Tibial artery (tissue), 4 donors: ENCODE measurements at regions not wholly inside any gene's neighbourhood (a gene's known extent, or its start where the extent isn't known, plus 50 kb on each side); places are given as distances from the start of the nearest gene placed in this dataset.

Experiments used
- DNase-seq, 2 donors: peaks; one replicate each; pipeline ENCODE4 v3.0.0-alpha.2; 2019
- H3K27ac ChIP-seq, 2 donors: fragments of 200-600 bp; sonication (generic) in 1 of 2; 1 replicate in 1 of 2; 2 replicates in 1 of 2; pipeline ENCODE4 v1.5.1; 2018 to 2019; ENCODE audit warnings: mild to moderate bottlenecking in 1 of 2
- H3K27me3 ChIP-seq, 2 donors: fragments of 200-600 bp; sonication (generic) in 1 of 2; one replicate each; pipeline versions ENCODE4 v1.5.1 to v1.6.0; 2016 to 2019
- H3K36me3 ChIP-seq, 3 donors: fragments of 200-600 bp; sonication (generic) in 2 of 3; one replicate each; pipeline ENCODE4 v1.5.1; 2016 to 2019; ENCODE audit warnings: mild to moderate bottlenecking in 2 of 3
- H3K4me1 ChIP-seq, 4 donors: fragments of 200-600 bp; sonication (generic) in 2 of 4; 1 replicate in 3 of 4; 2 replicates in 1 of 4; pipeline ENCODE4 v1.5.1; 2016 to 2019
- H3K4me3 ChIP-seq, 2 donors: fragments of 200-600 bp; sonication (generic) in 1 of 2; 1 replicate in 1 of 2; 2 replicates in 1 of 2; pipeline ENCODE4 v1.5.1; 2018 to 2019; ENCODE audit warnings: mild to moderate bottlenecking in 2 of 2
- H3K9me3 ChIP-seq, 3 donors: fragments of 200-600 bp; sonication (generic) in 1 of 3; one replicate each; pipeline ENCODE4 v1.5.1; 2016 to 2019
- intact Hi-C: fragments of 100-400 bp; cut with DNase I; formaldehyde crosslinking; loops from one replicate; pipeline ENCODE4 v1.15.0; 2023; ENCODE audit warnings: low total_unique reads
- TF ChIP-seq, protein P1 (sequence below), 2 experiments: fragments of 200-600 bp in 1 of 2; fragments of 450-650 bp in 1 of 2; IDR thresholded peaks; one replicate each; pipeline ENCODE4 v1.5.1; 2017 to 2019; ENCODE audit warnings: antibody characterized with exemption in 2 of 2, mild to moderate bottlenecking in 1 of 2, moderate library complexity in 1 of 2

DNA sequence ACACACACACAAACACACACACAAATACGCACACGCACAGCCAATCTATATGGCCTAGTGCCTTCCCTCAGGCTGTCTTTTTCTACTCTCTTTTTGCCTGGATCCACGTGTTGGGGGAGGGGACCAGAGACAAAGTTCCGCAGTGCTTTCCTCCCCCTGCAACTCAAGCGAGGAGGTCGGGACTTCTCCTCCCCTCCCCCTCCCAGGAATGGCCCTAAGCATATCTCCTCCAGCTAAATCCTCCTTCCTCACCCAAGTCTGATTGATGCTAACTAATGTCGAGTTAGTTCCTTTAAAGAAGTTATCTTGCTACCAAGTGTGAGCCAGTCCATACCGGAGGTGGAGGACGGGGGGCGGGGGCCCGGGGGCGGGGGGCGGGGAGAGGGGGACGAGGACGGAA lies 141.2 kb upstream of the ZIC3 start:
- Histone ChIP-seq H3K9me3 (no peaks in the 10 kb centered on the region), H3K36me3 (no peaks in the 10 kb centered on the region), H3K4me1 (peaks cover 0 to 28% (median 15%) of the 10 kb centered on the region in 4 donors), H3K27me3 (peaks cover 0 to 46% of the 10 kb centered on the region in 2 donors), H3K27ac (no peak overlapping the region), H3K4me3 (no peak overlapping the region)
- intact Hi-C loops: no loop called here
- DNase-seq: no peak
- TF ChIP-seq, protein P1, sequence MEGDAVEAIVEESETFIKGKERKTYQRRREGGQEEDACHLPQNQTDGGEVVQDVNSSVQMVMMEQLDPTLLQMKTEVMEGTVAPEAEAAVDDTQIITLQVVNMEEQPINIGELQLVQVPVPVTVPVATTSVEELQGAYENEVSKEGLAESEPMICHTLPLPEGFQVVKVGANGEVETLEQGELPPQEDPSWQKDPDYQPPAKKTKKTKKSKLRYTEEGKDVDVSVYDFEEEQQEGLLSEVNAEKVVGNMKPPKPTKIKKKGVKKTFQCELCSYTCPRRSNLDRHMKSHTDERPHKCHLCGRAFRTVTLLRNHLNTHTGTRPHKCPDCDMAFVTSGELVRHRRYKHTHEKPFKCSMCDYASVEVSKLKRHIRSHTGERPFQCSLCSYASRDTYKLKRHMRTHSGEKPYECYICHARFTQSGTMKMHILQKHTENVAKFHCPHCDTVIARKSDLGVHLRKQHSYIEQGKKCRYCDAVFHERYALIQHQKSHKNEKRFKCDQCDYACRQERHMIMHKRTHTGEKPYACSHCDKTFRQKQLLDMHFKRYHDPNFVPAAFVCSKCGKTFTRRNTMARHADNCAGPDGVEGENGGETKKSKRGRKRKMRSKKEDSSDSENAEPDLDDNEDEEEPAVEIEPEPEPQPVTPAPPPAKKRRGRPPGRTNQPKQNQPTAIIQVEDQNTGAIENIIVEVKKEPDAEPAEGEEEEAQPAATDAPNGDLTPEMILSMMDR (IDR thresholded peaks at IDR 0.05): no peak

DNA sequence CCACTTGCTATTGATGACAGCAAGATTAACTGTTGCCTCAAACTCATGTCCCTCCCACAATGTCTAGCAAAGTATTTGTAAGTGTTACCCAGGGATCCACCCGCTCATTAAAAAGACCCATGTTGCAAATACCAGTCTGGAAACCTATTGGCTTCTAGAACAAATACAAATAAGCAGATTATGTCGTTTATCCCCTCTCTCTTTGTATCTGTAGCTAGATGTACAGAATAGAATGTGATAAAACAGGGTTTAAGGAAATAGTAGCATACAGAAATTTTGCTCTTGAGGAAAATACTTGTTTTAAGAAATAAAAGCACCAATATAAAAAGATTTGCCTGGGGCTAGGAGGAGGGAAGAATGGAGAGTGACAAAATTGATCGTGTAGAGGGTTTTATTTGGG lies 142.7 kb upstream of the ZIC3 start:
- peaks cover 0 to 34% of the 10 kb centered on the region in 2 donors for H3K27me3 ChIP-seq
- intact Hi-C loops: no loop called here
- TF ChIP-seq, protein P1 (IDR thresholded peaks at IDR 0.05): no peak
- H3K4me1 ChIP-seq: peaks cover 0 to 16% (median 10%) of the 10 kb centered on the region in 4 donors
- no peak overlapping the region for H3K27ac ChIP-seq
- no peaks in the 10 kb centered on the region for H3K36me3 ChIP-seq
- H3K4me3 ChIP-seq: no peak overlapping the region
- no peaks in the 10 kb centered on the region for H3K9me3 ChIP-seq
- DNase-seq: no peak

DNA sequence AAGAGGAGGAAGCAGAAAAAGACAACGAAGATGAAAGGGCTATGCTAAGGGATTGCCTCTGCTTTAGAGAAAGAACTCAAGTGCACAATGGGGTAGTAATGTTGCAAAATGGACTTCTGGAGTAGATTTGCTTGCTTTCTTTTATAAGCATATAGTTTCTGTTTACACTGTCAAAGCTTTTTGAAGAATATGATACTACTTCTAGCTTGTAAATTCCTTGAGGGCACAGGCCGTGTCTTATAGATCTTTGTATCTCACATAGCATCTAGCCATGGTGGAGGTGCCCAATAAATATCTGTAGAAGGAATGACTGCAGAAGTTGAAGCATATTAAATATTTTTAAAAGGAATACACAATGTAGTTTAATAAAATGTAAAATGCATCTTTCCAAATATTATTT lies 147.8 kb upstream of the ZIC3 start:
- no peaks in the 10 kb centered on the region for H3K27me3 ChIP-seq
- no peak overlapping the region for H3K4me3 ChIP-seq
- H3K27ac ChIP-seq: no peak overlapping the region
- intact Hi-C loops: no loop called here
- H3K9me3 ChIP-seq: no peaks in the 10 kb centered on the region
- H3K4me1 ChIP-seq: no peaks in the 10 kb centered on the region
- no peaks in the 10 kb centered on the region for H3K36me3 ChIP-seq
- TF ChIP-seq, protein P1 (IDR thresholded peaks at IDR 0.05): no peak
- DNase-seq: no peak

DNA sequence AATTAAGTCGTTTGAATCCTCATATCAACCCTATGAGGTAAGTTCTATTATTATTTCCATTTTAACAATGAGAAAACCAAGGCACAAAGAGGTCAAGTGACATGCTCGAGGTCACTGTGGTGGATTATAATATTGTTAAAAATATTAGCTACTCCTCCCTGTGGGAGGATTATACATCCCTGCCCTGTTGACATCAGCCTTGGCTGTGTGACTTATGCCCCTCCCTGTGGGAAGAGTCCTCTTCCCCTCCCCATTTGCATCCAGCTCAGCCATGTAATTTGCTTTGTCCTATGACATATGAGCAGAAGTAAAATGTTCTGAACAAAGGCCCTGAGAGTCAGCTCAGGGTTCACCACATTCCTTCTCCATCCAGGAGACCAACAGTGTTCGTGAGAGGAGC lies 152.7 kb upstream of the ZIC3 start:
- Histone ChIP-seq H3K27me3 (no peaks in the 10 kb centered on the region), H3K27ac (no peak overlapping the region), H3K4me1 (no peaks in the 10 kb centered on the region), H3K9me3 (no peaks in the 10 kb centered on the region), H3K4me3 (no peak overlapping the region), H3K36me3 (no peaks in the 10 kb centered on the region)
- TF ChIP-seq, protein P1 (IDR thresholded peaks at IDR 0.05): no peak
- DNase-seq: no peak
- intact Hi-C loops: no loop called here

DNA sequence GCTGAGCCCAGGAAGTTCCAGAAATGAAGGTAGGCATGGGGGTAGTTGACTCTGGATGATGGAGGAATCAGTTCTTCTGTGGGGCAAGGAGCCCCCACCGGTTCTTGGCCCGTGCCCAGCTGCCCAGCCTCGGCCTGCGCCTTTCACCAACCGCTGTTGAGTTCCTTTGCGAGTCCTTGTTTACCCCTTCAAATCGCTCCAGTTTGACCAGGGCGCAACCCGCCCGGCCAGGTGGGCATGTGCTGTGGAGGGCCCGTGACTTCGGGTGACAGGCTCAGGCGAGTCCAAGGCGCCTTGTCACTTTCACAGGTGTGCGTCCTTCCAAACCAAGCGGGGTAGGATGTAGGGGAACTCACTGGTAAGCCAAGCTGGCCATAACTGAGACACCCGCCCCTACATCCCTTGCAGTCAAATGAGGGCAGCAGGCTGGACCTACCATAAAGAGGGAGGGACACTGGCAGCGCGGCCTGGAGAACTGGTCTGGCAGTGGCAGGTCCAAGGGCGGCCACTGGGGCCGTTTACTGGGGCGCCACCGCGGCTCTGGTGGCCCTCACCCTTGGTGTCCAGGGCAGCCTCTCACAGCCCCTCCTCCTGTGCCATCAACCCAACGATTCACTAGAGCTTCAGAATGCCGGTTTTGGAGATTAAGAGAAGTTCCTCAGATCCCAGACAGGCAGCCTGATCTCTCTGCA lies 160.3 kb upstream of the ZIC3 start:
- Histone ChIP-seq H3K9me3 (no peaks in the 10 kb centered on the region), H3K27me3 (no peaks in the 10 kb centered on the region), H3K4me3 (no peak overlapping the region), H3K4me1 (no peaks in the 10 kb centered on the region), H3K27ac (no peak overlapping the region), H3K36me3 (no peaks in the 10 kb centered on the region)
- intact Hi-C loops: no loop called here
- TF ChIP-seq, protein P1 (IDR thresholded peaks at IDR 0.05): no peak
- no peak for DNase-seq

DNA sequence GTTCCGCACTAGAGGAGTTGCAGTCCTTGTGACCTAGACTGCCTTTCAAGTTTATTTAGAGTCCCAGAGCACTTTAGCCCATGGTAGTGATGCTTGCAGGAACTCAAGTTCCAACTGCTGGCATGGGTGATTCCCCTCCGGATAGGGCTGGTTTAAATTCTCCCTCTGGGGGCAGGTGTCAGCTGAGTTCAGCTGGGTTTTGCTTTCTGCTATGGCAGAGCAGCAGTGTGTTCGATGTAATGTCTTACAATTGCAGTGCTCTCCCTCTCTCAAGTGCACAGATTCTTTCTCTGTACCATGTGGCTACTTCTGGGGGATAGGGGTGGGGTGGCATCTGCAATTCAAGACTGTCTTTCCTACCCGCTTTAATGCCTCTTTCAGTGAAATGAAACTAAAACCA lies 164.8 kb upstream of the ZIC3 start:
- H3K4me1 ChIP-seq: no peaks in the 10 kb centered on the region
- TF ChIP-seq, protein P1 (IDR thresholded peaks at IDR 0.05): no peak
- no peaks in the 10 kb centered on the region for H3K27me3 ChIP-seq
- intact Hi-C loops: no loop called here
- DNase-seq: no peak
- no peak overlapping the region for H3K27ac ChIP-seq
- H3K36me3 ChIP-seq: no peaks in the 10 kb centered on the region
- peaks cover 0 to 4% (median 0%) of the 10 kb centered on the region in 3 donors for H3K9me3 ChIP-seq
- no peak overlapping the region for H3K4me3 ChIP-seq
